ENCODE measurements at regions not wholly inside any gene's neighbourhood (a gene's known extent, or its start where the extent isn't known, plus 50 kb on each side); places are given as distances from the start of the nearest gene placed in this dataset.
"Not testable (repeated sequence)": the region's sequence is repeated elsewhere in the genome, so short reads cannot be mapped to it uniquely, and the experiment has no call there.

- FAIRE-seq (no peak), DNase-seq (ENCODE audit: low read depth) (peak; percentile 8)
- Histone ChIP-seq H3K27me3 (ENCODE audit: control insufficient read depth, insufficient read depth, low read length) (no peaks in the 10 kb centered on the region), H3K36me3 (ENCODE audit: control insufficient read depth, insufficient read depth, low read length) (no peaks in the 10 kb centered on the region), H3K4me3 (ENCODE audit: low read depth, low read length) (no peak overlapping the region)
- no peak for TF ChIP-seq CTCF (IDR thresholded peaks at IDR 0.05; ENCODE audit: insufficient read depth, low read length, severe bottlenecking)
These were observed 105.3 kb downstream of the CXCL12 start for GRCh38 chr10:44279426-44280126.

GRCh38 chr10:44278837-44279324 lies 106.0 kb downstream of the CXCL12 start:
- no peaks in the 10 kb centered on the region for H3K36me3 ChIP-seq (ENCODE audit: control insufficient read depth, insufficient read depth, low read length)
- no peaks in the 10 kb centered on the region for H3K27me3 ChIP-seq (ENCODE audit: control insufficient read depth, insufficient read depth, low read length)
- H3K4me3 ChIP-seq (ENCODE audit: low read depth, low read length), result no peak overlapping the region
- no peak for DNase-seq (ENCODE audit: low read depth)
- TF ChIP-seq CTCF (IDR thresholded peaks at IDR 0.05; ENCODE audit: insufficient read depth, low read length, severe bottlenecking), result no peak
- no peak for FAIRE-seq

GRCh38 chr10:44268435-44268948 lies 116.4 kb downstream of the CXCL12 start:
- not testable (repeated sequence) for FAIRE-seq; H3K27me3 ChIP-seq (ENCODE audit: control insufficient read depth, insufficient read depth, low read length); H3K36me3 ChIP-seq (ENCODE audit: control insufficient read depth, insufficient read depth, low read length); DNase-seq (ENCODE audit: low read depth); H3K4me3 ChIP-seq (ENCODE audit: low read depth, low read length)

- no peaks in the 10 kb centered on the region for H3K27me3 ChIP-seq (ENCODE audit: control insufficient read depth, insufficient read depth, low read length)
- no peak overlapping the region for H3K4me3 ChIP-seq (ENCODE audit: low read depth, low read length)
- no peak for FAIRE-seq
- H3K36me3 ChIP-seq (ENCODE audit: control insufficient read depth, insufficient read depth, low read length), result no peaks in the 10 kb centered on the region
- no peak for DNase-seq (ENCODE audit: low read depth)
- TF ChIP-seq CTCF (IDR thresholded peaks at IDR 0.05; ENCODE audit: insufficient read depth, low read length, severe bottlenecking), result no peak
These were observed 117.9 kb downstream of the CXCL12 start for GRCh38 chr10:44267007-44267406.

- no peak for TF ChIP-seq CTCF (IDR thresholded peaks at IDR 0.05; ENCODE audit: insufficient read depth, low read length, severe bottlenecking)
- FAIRE-seq, result no peak
- Histone ChIP-seq H3K36me3 (ENCODE audit: control insufficient read depth, insufficient read depth, low read length) (no peaks in the 10 kb centered on the region), H3K27me3 (ENCODE audit: control insufficient read depth, insufficient read depth, low read length) (no peaks in the 10 kb centered on the region), H3K4me3 (ENCODE audit: low read depth, low read length) (no peak overlapping the region)
- DNase-seq (ENCODE audit: low read depth), result no peak
These were observed 120.7 kb downstream of the CXCL12 start for GRCh38 chr10:44264244-44264643.

GRCh38 chr10:44263771-44264170 lies 121.1 kb downstream of the CXCL12 start:
- no peaks in the 10 kb centered on the region for H3K36me3 ChIP-seq (ENCODE audit: control insufficient read depth, insufficient read depth, low read length)
- no peak for FAIRE-seq
- no peak for DNase-seq (ENCODE audit: low read depth)
- H3K27me3 ChIP-seq (ENCODE audit: control insufficient read depth, insufficient read depth, low read length), result no peaks in the 10 kb centered on the region
- no peak for TF ChIP-seq CTCF (IDR thresholded peaks at IDR 0.05; ENCODE audit: insufficient read depth, low read length, severe bottlenecking)
- H3K4me3 ChIP-seq (ENCODE audit: low read depth, low read length), result no peak overlapping the region

Measured in bronchial epithelial cell (primary cell).